Osteocyte (in vitro differentiated cells): ENCODE measurements at regions not wholly inside any gene's neighbourhood (a gene's known extent, or its start where the extent isn't known, plus 50 kb on each side); places are given as distances from the start of the nearest gene placed in this dataset.

Experiments used
- DNase-seq: peaks from one replicate; pipeline ENCODE4 v3.0.0; 2021; ENCODE audit warnings: mixed read lengths; ENCODE audit not compliant: unreplicated experiment; ENCODE audit errors: extremely low spot score
- H3K27ac Mint-ChIP-seq: one replicate; pipeline ENCODE4 v1.8.0; 2021; ENCODE audit warnings: mild to moderate bottlenecking, mixed read lengths; ENCODE audit not compliant: unreplicated experiment
- H3K27me3 Mint-ChIP-seq: one replicate; pipeline ENCODE4 v1.8.0; 2021; ENCODE audit warnings: mixed read lengths; ENCODE audit not compliant: unreplicated experiment
- H3K36me3 Mint-ChIP-seq: one replicate; pipeline ENCODE4 v1.8.0; 2021; ENCODE audit warnings: mixed read lengths; ENCODE audit not compliant: unreplicated experiment
- H3K4me1 Mint-ChIP-seq: one replicate; pipeline ENCODE4 v1.8.0; 2021; ENCODE audit warnings: mixed read lengths; ENCODE audit not compliant: unreplicated experiment
- H3K4me3 Mint-ChIP-seq: one replicate; pipeline ENCODE4 v1.8.0; 2021; ENCODE audit warnings: mild to moderate bottlenecking, moderate library complexity, mixed read lengths; ENCODE audit not compliant: unreplicated experiment
- H3K9me3 Mint-ChIP-seq: one replicate; pipeline ENCODE4 v1.8.0; 2021; ENCODE audit warnings: mixed read lengths; ENCODE audit not compliant: unreplicated experiment
- CTCF ChIP-seq: fragments of 200-600 bp; sonication (generic); IDR thresholded peaks from 2 replicates; pipeline ENCODE4 v1.5.0; 2021; ENCODE audit warnings: antibody characterized with exemption, mild to moderate bottlenecking, moderate library complexity

- TF ChIP-seq CTCF = no peak
- no peaks in the 10 kb centered on the region for H3K9me3 Mint-ChIP-seq
- peaks cover 7% of the 10 kb centered on the region for H3K27me3 Mint-ChIP-seq
- H3K4me1 Mint-ChIP-seq = peaks cover 15% of the 10 kb centered on the region
- DNase-seq = no peak
- no peak overlapping the region for H3K4me3 Mint-ChIP-seq
- H3K36me3 Mint-ChIP-seq = no peaks in the 10 kb centered on the region
- H3K27ac Mint-ChIP-seq = no peak overlapping the region
These were observed 209.4 kb upstream of the IL12B start for GRCh38 chr5:159539678-159540077.

- Mint-ChIP-seq H3K36me3 (no peaks in the 10 kb centered on the region), H3K27ac (no peak overlapping the region), H3K4me1 (peaks cover 18% of the 10 kb centered on the region), H3K27me3 (peaks cover 4% of the 10 kb centered on the region), H3K4me3 (no peak overlapping the region), H3K9me3 (peaks cover 4% of the 10 kb centered on the region)
- TF ChIP-seq CTCF = no peak
- no peak for DNase-seq
These were observed 213.0 kb upstream of the IL12B start for GRCh38 chr5:159543326-159543725.

- Mint-ChIP-seq H3K27me3 (peaks cover 13% of the 10 kb centered on the region), H3K9me3 (peaks cover 4% of the 10 kb centered on the region), H3K36me3 (no peaks in the 10 kb centered on the region), H3K4me1 (peaks cover 18% of the 10 kb centered on the region), H3K4me3 (no peak overlapping the region), H3K27ac (no peak overlapping the region)
- TF ChIP-seq CTCF = no peak
- DNase-seq = no peak
These were observed 214.9 kb upstream of the IL12B start for GRCh38 chr5:159545156-159545555.

- H3K36me3 Mint-ChIP-seq = no peaks in the 10 kb centered on the region
- peaks cover 18% of the 10 kb centered on the region for H3K4me1 Mint-ChIP-seq
- no peak for TF ChIP-seq CTCF
- no peak overlapping the region for H3K4me3 Mint-ChIP-seq
- DNase-seq = no peak
- peaks cover 20% of the 10 kb centered on the region for H3K27me3 Mint-ChIP-seq
- H3K27ac Mint-ChIP-seq = no peak overlapping the region
- H3K9me3 Mint-ChIP-seq = peaks cover 4% of the 10 kb centered on the region
These were observed 217.3 kb upstream of the IL12B start for GRCh38 chr5:159547466-159548195.

GRCh38 chr5:159548517-159548916 is 218.2 kb upstream of the IL12B start:
- H3K4me3 Mint-ChIP-seq = no peak overlapping the region
- no peaks in the 10 kb centered on the region for H3K36me3 Mint-ChIP-seq
- H3K27me3 Mint-ChIP-seq = peaks cover 24% of the 10 kb centered on the region
- peaks cover 17% of the 10 kb centered on the region for H3K4me1 Mint-ChIP-seq
- no peak for TF ChIP-seq CTCF
- H3K27ac Mint-ChIP-seq = no peak overlapping the region
- DNase-seq = no peak
- peaks cover 4% of the 10 kb centered on the region for H3K9me3 Mint-ChIP-seq
